OCI-LY7 (cell line): ENCODE measurements at regions not wholly inside any gene's neighbourhood (a gene's known extent, or its start where the extent isn't known, plus 50 kb on each side); places are given as distances from the start of the nearest gene placed in this dataset.

Experiments
- BruUV-seq: library from RNA; stranded (reverse); fragments of 400-500 nt; replicated peaks from 2 replicates; lab custom pipeline; 2021; lab: Mats Ljungman, UMichigan
- CTCF ChIA-PET: fragments of 300-600 bp; sonication (Branson Sonifier 250); formaldehyde crosslinking; loops from one replicate; lab custom pipeline; 2022; ENCODE audit warnings: antibody characterized with exemption; ENCODE audit not compliant: unreplicated experiment; lab: Charles Lee
- POLR2A ChIA-PET: fragments of 300-600 bp; sonication (Branson Sonifier 250); formaldehyde crosslinking; loops from one replicate; lab custom pipeline; 2022; ENCODE audit warnings: antibody characterized with exemption; lab: Charles Lee
- DNase-seq: peaks from one replicate; pipeline ENCODE4 v3.0.0-alpha.2; 2015; ENCODE audit warnings: low spot score
- H2AFZ ChIP-seq: fragments of 200-600 bp; sonication (generic), shearing (Covaris generic); 2 replicates; pipeline ENCODE4 v1.6.1; 2014; ENCODE audit warnings: mild to moderate bottlenecking, antibody characterized with exemption, low read length, moderate library complexity
- H3K27ac ChIP-seq: fragments of 200-600 bp; sonication (generic); 2 replicates; pipeline ENCODE4 v1.5.1; 2014; ENCODE audit warnings: mixed run types, low read depth, mild to moderate bottlenecking, moderate library complexity, low read length, inconsistent platforms; ENCODE audit not compliant: poor library complexity, severe bottlenecking
- H3K36me3 ChIP-seq: fragments of 200-600 bp; sonication (generic); 2 replicates; pipeline ENCODE4 v1.6.1; 2014; ENCODE audit warnings: mild to moderate bottlenecking, antibody characterized with exemption, low read length, moderate library complexity, mixed read lengths; ENCODE audit not compliant: insufficient read depth
- H3K4me1 ChIP-seq: fragments of 200-600 bp; sonication (generic); 2 replicates; pipeline ENCODE4 v1.5.1; 2014; ENCODE audit warnings: mild to moderate bottlenecking, low read length; ENCODE audit not compliant: insufficient read depth, poor library complexity, severe bottlenecking
- H3K4me2 ChIP-seq: fragments of 200-600 bp; sonication (generic); 2 replicates; pipeline ENCODE4 v1.6.1; 2014; ENCODE audit warnings: mild to moderate bottlenecking, low read length
- H3K4me3 ChIP-seq: fragments of 200-600 bp; sonication (generic); 2 replicates; pipeline ENCODE4 v1.5.1; 2014; ENCODE audit warnings: mild to moderate bottlenecking, low read depth, low read length; ENCODE audit not compliant: poor library complexity, severe bottlenecking
- H3K79me2 ChIP-seq: fragments of 200-600 bp; sonication (generic); 2 replicates; pipeline ENCODE4 v1.6.1; 2016; ENCODE audit warnings: low read depth, mild to moderate bottlenecking, low read length, moderate library complexity, mixed read lengths; ENCODE audit not compliant: insufficient read depth
- H3K9me2 ChIP-seq: fragments of 200-600 bp; sonication (generic); 2 replicates; pipeline ENCODE4 v1.6.1; 2016; ENCODE audit warnings: mild to moderate bottlenecking, low read length, mixed read lengths; ENCODE audit not compliant: insufficient read depth
- H3K9me3 ChIP-seq: fragments of 200-600 bp; sonication (generic); 2 replicates; pipeline ENCODE4 v1.6.1; 2014; ENCODE audit warnings: mild to moderate bottlenecking, mixed run types, low read length, mixed read lengths
- H4K20me1 ChIP-seq: fragments of 200-600 bp; sonication (generic); 2 replicates; pipeline ENCODE4 v1.6.1; 2014; ENCODE audit warnings: mild to moderate bottlenecking, antibody characterized with exemption, low read length, moderate library complexity, mixed read lengths; ENCODE audit not compliant: insufficient read depth
- EZH2phosphoT487 ChIP-seq: fragments of 200-600 bp; sonication (generic); IDR thresholded peaks from 2 replicates; pipeline ENCODE4 v1.6.1; 2018; ENCODE audit warnings: low read depth, borderline replicate concordance, mild to moderate bottlenecking, mixed run types, antibody characterized with exemption, low read length, moderate library complexity, mixed read lengths
- intact Hi-C: fragments of 100-400 bp; cut with micrococcal nuclease; formaldehyde crosslinking; loops from one replicate; pipeline ENCODE4 v1.10.0; 2022; ENCODE audit not compliant: unreplicated experiment
- TF ChIP-seq, protein P1 (sequence below): fragments of 200-600 bp; sonication (generic); conservative IDR thresholded peaks from 2 replicates; pipeline ENCODE4 v1.5.1; 2014; ENCODE audit warnings: mild to moderate bottlenecking, antibody characterized with exemption, low read length, moderate library complexity, mixed read lengths

DNA sequence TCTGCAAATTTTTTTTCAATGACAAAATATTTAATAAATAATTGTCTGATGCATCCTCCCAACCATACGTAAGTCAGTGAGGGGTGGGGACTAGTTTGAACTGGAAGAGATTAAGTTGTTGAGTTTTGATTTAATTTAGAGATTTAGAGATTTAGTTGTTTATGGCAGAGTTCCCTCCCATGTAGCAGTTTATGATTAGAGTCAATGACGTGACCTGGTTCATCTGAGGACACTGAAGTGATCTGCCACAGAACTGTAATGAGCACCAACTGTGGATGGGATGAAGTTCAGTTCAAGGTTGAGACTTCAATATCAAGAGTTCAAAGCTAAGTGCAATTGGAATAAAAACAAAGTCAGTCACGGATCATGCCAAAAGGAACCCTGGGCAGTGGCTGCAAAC is 609.3 kb downstream of the NOVA1 start:
- no TSS peak for BruUV-seq
- CTCF ChIA-PET: no interaction called here
- DNase-seq: no peak
- no peak for TF ChIP-seq EZH2phosphoT487
- TF ChIP-seq, protein P1, sequence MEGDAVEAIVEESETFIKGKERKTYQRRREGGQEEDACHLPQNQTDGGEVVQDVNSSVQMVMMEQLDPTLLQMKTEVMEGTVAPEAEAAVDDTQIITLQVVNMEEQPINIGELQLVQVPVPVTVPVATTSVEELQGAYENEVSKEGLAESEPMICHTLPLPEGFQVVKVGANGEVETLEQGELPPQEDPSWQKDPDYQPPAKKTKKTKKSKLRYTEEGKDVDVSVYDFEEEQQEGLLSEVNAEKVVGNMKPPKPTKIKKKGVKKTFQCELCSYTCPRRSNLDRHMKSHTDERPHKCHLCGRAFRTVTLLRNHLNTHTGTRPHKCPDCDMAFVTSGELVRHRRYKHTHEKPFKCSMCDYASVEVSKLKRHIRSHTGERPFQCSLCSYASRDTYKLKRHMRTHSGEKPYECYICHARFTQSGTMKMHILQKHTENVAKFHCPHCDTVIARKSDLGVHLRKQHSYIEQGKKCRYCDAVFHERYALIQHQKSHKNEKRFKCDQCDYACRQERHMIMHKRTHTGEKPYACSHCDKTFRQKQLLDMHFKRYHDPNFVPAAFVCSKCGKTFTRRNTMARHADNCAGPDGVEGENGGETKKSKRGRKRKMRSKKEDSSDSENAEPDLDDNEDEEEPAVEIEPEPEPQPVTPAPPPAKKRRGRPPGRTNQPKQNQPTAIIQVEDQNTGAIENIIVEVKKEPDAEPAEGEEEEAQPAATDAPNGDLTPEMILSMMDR: no peak
- Histone ChIP-seq H2AFZ (no peak overlapping the region), H3K4me3 (no peak overlapping the region), H3K9me2 (no peaks in the 10 kb centered on the region), H3K9me3 (no peaks in the 10 kb centered on the region), H3K36me3 (no peaks in the 10 kb centered on the region), H3K79me2 (no peaks in the 10 kb centered on the region), H3K27ac (no peak overlapping the region), H3K4me2 (no peak overlapping the region), H3K4me1 (no peaks in the 10 kb centered on the region), H4K20me1 (no peaks in the 10 kb centered on the region)
- POLR2A ChIA-PET: no interaction called here
- intact Hi-C loops: no loop called here

DNA sequence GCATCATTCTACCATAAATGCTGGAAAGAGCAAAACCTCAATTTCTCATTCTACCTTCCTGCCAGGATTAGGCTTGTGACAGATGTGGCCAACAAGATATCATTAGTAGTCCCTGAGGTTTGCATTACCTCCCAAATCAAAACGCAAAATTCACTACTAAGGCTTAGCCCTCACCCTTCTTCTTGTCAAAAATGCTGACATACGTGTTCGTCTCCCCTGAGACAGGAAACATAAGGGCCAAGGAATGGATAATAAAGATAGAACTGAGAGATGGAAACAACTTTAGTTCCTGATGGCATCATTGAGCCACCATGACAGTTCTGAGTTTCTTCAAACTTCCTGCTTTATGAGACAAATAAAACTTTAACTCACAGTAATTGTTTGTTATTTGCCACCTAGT is 642.1 kb downstream of the NOVA1 start:
- intact Hi-C loops: no loop called here
- Histone ChIP-seq H4K20me1 (no peaks in the 10 kb centered on the region), H3K9me2 (no peaks in the 10 kb centered on the region), H2AFZ (no peak overlapping the region), H3K4me1 (no peaks in the 10 kb centered on the region), H3K9me3 (no peaks in the 10 kb centered on the region), H3K27ac (no peak overlapping the region), H3K36me3 (no peaks in the 10 kb centered on the region), H3K79me2 (no peaks in the 10 kb centered on the region), H3K4me3 (no peak overlapping the region), H3K4me2 (no peak overlapping the region)
- ChIA-PET POLR2A (no interaction called here), CTCF (no interaction called here)
- no TSS peak for BruUV-seq
- TF ChIP-seq EZH2phosphoT487: no peak
- TF ChIP-seq, protein P1: no peak
- no peak for DNase-seq

DNA sequence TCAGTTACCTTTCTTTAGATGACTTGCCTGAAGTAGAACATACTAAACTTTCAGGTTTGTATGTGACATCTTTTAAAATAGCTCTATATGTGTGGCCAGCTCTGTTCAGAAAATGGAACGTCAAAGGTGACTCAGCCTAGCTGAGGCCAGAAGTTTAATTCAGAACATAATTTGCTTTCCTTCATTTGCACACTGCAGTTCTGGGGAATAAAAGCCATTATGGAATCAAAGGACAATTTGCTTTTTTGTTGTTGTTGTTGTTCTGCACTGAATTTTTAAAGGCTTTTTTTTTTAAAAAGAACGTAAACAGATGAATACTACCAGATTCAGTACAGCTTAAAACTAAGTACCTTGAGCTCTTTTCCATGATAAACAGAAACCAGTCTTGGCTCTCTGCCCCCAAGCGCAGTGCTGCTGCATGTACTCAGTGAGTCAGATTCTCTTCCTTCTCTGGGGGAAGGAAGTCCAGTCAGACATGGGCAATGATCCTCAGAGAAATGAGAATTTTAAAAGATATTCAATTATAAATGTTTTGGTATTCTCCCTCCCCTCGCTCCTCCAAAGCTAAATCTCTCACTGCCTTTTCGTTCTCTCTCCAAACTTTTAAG is 644.2 kb downstream of the NOVA1 start:
- Histone ChIP-seq H3K4me3 (no peak overlapping the region), H3K79me2 (no peaks in the 10 kb centered on the region), H3K27ac (no peak overlapping the region), H3K4me1 (no peaks in the 10 kb centered on the region), H3K36me3 (no peaks in the 10 kb centered on the region), H4K20me1 (no peaks in the 10 kb centered on the region), H2AFZ (no peak overlapping the region), H3K9me2 (no peaks in the 10 kb centered on the region), H3K9me3 (no peaks in the 10 kb centered on the region), H3K4me2 (no peak overlapping the region)
- TF ChIP-seq, protein P1: no peak
- TF ChIP-seq EZH2phosphoT487: no peak
- DNase-seq: no peak
- ChIA-PET CTCF (no interaction called here), POLR2A (no interaction called here)
- no TSS peak for BruUV-seq
- intact Hi-C loops: no loop called here
